GM12878 (cell line): ENCODE measurements at regions not wholly inside any gene's neighbourhood (a gene's known extent, or its start where the extent isn't known, plus 50 kb on each side); places are given as distances from the start of the nearest gene placed in this dataset.

Source experiments
- ATAC-seq: fragments of 200-7000 bp; cut with Tn5 transposase; 3 replicates; pipeline ENCODE4 v1.9.1; 2020; ENCODE audit warnings: mild to moderate bottlenecking, moderate library complexity
- BruUV-seq: library from RNA; stranded (reverse); fragments of 400-500 nt; replicated peaks from 2 replicates; lab custom pipeline; 2021; lab: Mats Ljungman, UMichigan
- CTCF ChIA-PET: fragments of 300-600 bp; sonication (Branson Sonifier 250); formaldehyde crosslinking; extraction: SDS; loops from one replicate; lab custom pipeline; 2021; ENCODE audit warnings: inconsistent platforms; lab: Yijun Ruan, JAX
- POLR2A ChIA-PET: fragments of 350-600 bp; formaldehyde crosslinking; extraction: SDS; loops from one replicate; lab custom pipeline; 2021; ENCODE audit warnings: inconsistent platforms; lab: Charles Lee
- RAD21 ChIA-PET: fragments of 300-600 bp; sonication (Branson Sonifier 250); formaldehyde crosslinking; loops from one replicate; lab custom pipeline; 2023; ENCODE audit warnings: antibody characterized with exemption; ENCODE audit not compliant: unreplicated experiment; lab: Charles Lee
- SMC1A ChIA-PET: fragments of 300-600 bp; sonication (Branson Sonifier 250); formaldehyde crosslinking; loops from one replicate; lab custom pipeline; 2023; ENCODE audit not compliant: unreplicated experiment, uncharacterized antibody; lab: Charles Lee
- DNase-seq: peaks from one replicate; pipeline ENCODE4 v3.0.0-alpha.2; 2011; ENCODE audit warnings: low read depth, low spot score
- FAIRE-seq: peaks from 3 replicates; lab custom pipeline; 2011; peaks lifted over from hg19 to GRCh38; lab: Jason Lieb, UNC
- H2AFZ ChIP-seq: 2 replicates; pipeline ENCODE4 v1.6.0; 2011; ENCODE audit warnings: low read depth, low read length, control low read depth; ENCODE audit not compliant: control insufficient read depth
- H3K27ac ChIP-seq: 2 replicates; pipeline ENCODE4 v1.5.1; 2011; ENCODE audit warnings: control low read depth; ENCODE audit not compliant: control insufficient read depth, insufficient read depth
- H3K27me3 ChIP-seq, 2 experiments: replicated peaks in 1 of 2; 2 replicates each; pipeline versions ENCODE4 v1.6.0 to v1.6.1; 2011; ENCODE audit warnings: low read length in 1 of 2; ENCODE audit not compliant: control insufficient read depth in 2 of 2, insufficient read depth in 2 of 2
- H3K36me3 ChIP-seq, 2 experiments: 2 replicates each; pipeline ENCODE4 v1.5.1; 2011; ENCODE audit warnings: low read length in 1 of 2; ENCODE audit not compliant: control insufficient read depth in 2 of 2, insufficient read depth in 2 of 2
- H3K4me1 ChIP-seq: 2 replicates; pipeline ENCODE4 v1.6.1; 2011; ENCODE audit warnings: mild to moderate bottlenecking, low read length, moderate library complexity, mixed read lengths; ENCODE audit not compliant: control insufficient read depth, insufficient read depth
- H3K4me2 ChIP-seq: 2 replicates; pipeline ENCODE4 v1.6.0; 2011; ENCODE audit warnings: control low read depth; ENCODE audit not compliant: control insufficient read depth, insufficient read depth
- H3K4me3 ChIP-seq: fragments of 200-600 bp; sonication (generic); 2 replicates; pipeline ENCODE4 v1.5.1; 2016
- H3K79me2 ChIP-seq: 2 replicates; pipeline ENCODE4 v1.6.0; 2011; ENCODE audit warnings: low read length; ENCODE audit not compliant: control insufficient read depth, insufficient read depth
- H3K9ac ChIP-seq: 2 replicates; pipeline ENCODE4 v1.8.0; 2011; ENCODE audit warnings: low read length, control low read depth, mixed read lengths; ENCODE audit not compliant: control insufficient read depth, insufficient read depth
- H3K9me3 ChIP-seq: replicated peaks from 3 replicates; pipeline ENCODE4 v1.5.1; 2011; ENCODE audit warnings: mild to moderate bottlenecking, low read length; ENCODE audit not compliant: control insufficient read depth, insufficient read depth
- H4K20me1 ChIP-seq: 2 replicates; pipeline ENCODE4 v1.6.0; 2011; ENCODE audit not compliant: control insufficient read depth, insufficient read depth
- BRCA1 ChIP-seq: IDR thresholded peaks from 2 replicates; pipeline ENCODE4 v1.6.1; 2011; ENCODE audit warnings: low read depth, low read length, improper control_type of control experiment
- E2F4 ChIP-seq: IDR thresholded peaks from 2 replicates; pipeline ENCODE4 v1.6.1; 2012; ENCODE audit warnings: low read depth, low read length, improper control_type of control experiment
- FOXK2 ChIP-seq: fragments of 450-650 bp; IDR thresholded peaks from 2 replicates; pipeline ENCODE4 v1.6.1; 2017; ENCODE audit warnings: mild to moderate bottlenecking, moderate library complexity
- HCFC1 ChIP-seq: fragments of 150-350 bp; IDR thresholded peaks from 2 replicates; pipeline ENCODE4 v1.6.1; 2014; ENCODE audit warnings: low read length
- HDGF ChIP-seq: fragments of 450-650 bp; IDR thresholded peaks from 2 replicates; pipeline ENCODE4 v1.6.1; 2016; ENCODE audit warnings: antibody characterized with exemption
- IRF3 ChIP-seq: fragments of 450-650 bp; IDR thresholded peaks from 2 replicates; pipeline ENCODE4 v1.6.1; 2014; ENCODE audit warnings: mild to moderate bottlenecking
- PAX8 ChIP-seq: fragments of 450-650 bp; IDR thresholded peaks from 2 replicates; pipeline ENCODE4 v1.6.1; 2017; ENCODE audit warnings: mild to moderate bottlenecking, moderate library complexity
- PML ChIP-seq: IDR thresholded peaks from 2 replicates; pipeline ENCODE4 v1.6.1; 2012; ENCODE audit warnings: low read length, inconsistent platforms
- SRF ChIP-seq, 2 experiments: IDR thresholded peaks; 2 replicates each; pipeline ENCODE4 v1.6.1; 2011; ENCODE audit warnings: low read depth in 2 of 2, low read length in 2 of 2, mild to moderate bottlenecking in 1 of 2, moderate library complexity in 1 of 2
- TAF1 ChIP-seq: IDR thresholded peaks from 2 replicates; pipeline ENCODE4 v1.6.1; 2011; ENCODE audit warnings: mild to moderate bottlenecking, low read depth, low read length, borderline replicate concordance
- USF2 ChIP-seq: IDR thresholded peaks from 2 replicates; pipeline ENCODE4 v1.6.1; 2011; ENCODE audit warnings: low read depth, low read length, improper control_type of control experiment, borderline replicate concordance
- ZBTB11 ChIP-seq: fragments of 450-650 bp; formaldehyde crosslinking; IDR thresholded peaks from 2 replicates; pipeline ENCODE4 v1.5.0; 2022; ENCODE audit warnings: mild to moderate bottlenecking, missing genetic modification characterization
- ZBTB40 ChIP-seq: fragments of 450-650 bp; IDR thresholded peaks from 2 replicates; pipeline ENCODE4 v1.6.1; 2016; ENCODE audit warnings: mild to moderate bottlenecking, moderate library complexity, borderline replicate concordance
- WGBS: methylation state at CpG from one replicate; pipeline ENCODE4 v1.1.6; 2016; ENCODE audit warnings: low lambda C conversion rate; ENCODE audit not compliant: insufficient replicate concordance, insufficient coverage; ENCODE audit errors: missing lambda C conversion rate; 5-methylcytosine and 5-hydroxymethylcytosine counted together
- in situ Hi-C: fragments of 300-500 bp; cut with MboI; formaldehyde crosslinking; loops from 9 replicates; pipeline ENCODE4 v1.14.3; 2018; ENCODE audit warnings: mixed read lengths
- intact Hi-C: fragments of 100-400 bp; cut with micrococcal nuclease; formaldehyde crosslinking; loops from one replicate; pipeline ENCODE4 v1.14.2; 2022; ENCODE audit not compliant: unreplicated experiment

GRCh38 chr7:10268034-10268433, 705.6 kb upstream of the PHF14 start:
- H3K4me3 ChIP-seq, result no peak overlapping the region
- SMC1A ChIA-PET, result no interaction called here
- no peaks in the 10 kb centered on the region for H3K79me2 ChIP-seq
- H3K9me3 ChIP-seq, result no peaks in the 10 kb centered on the region
- ATAC-seq (no peak), DNase-seq (no peak), FAIRE-seq (no peak)
- H3K4me1 ChIP-seq, result no peaks in the 10 kb centered on the region
- intact Hi-C loops (no loop called here), in situ Hi-C loops (no loop called here)
- POLR2A ChIA-PET, result no interaction called here
- H3K27me3 ChIP-seq, result no peaks in the 10 kb centered on the region
- no TSS peak for BruUV-seq
- H3K27ac ChIP-seq, result no peak overlapping the region
- no peak overlapping the region for H2AFZ ChIP-seq
- H3K4me2 ChIP-seq, result no peak overlapping the region
- H3K9ac ChIP-seq, result no peak overlapping the region
- 0% methylated on average over 3 of the region's 3 CpGs for WGBS
- no peaks in the 10 kb centered on the region for H4K20me1 ChIP-seq
- CTCF ChIA-PET, result no interaction called here
- H3K36me3 ChIP-seq, result no peaks in the 10 kb centered on the region
- RAD21 ChIA-PET, result no interaction called here
- TF ChIP-seq ZBTB40 (no peak), IRF3 (no peak), HDGF (no peak), PML (no peak), SRF (IDR thresholded peaks at IDR 0.05; ENCODE audit: low read depth in 2 of 2, low read length in 2 of 2) (no peak), ZBTB11 (CRISPR knock-in tag) (no peak), HCFC1 (no peak), BRCA1 (no peak), USF2 (no peak), PAX8 (no peak), FOXK2 (no peak), E2F4 (no peak), TAF1 (no peak)
